ENCODE measurements at regions not wholly inside any gene's neighbourhood (a gene's known extent, or its start where the extent isn't known, plus 50 kb on each side); places are given as distances from the start of the nearest gene placed in this dataset.

- Mint-ChIP-seq H3K27me3 (ENCODE audit: unreplicated experiment) (peaks cover 7% of the 10 kb centered on the region), H3K36me3 (ENCODE audit: unreplicated experiment) (peaks cover 14% of the 10 kb centered on the region), H3K27ac (ENCODE audit: unreplicated experiment) (no peak overlapping the region), H3K4me3 (ENCODE audit: unreplicated experiment) (peak overlapping the region; percentile 41), H3K9me3 (ENCODE audit: unreplicated experiment) (peaks cover 6% of the 10 kb centered on the region), H3K4me1 (ENCODE audit: low read depth, unreplicated experiment) (peaks cover 52% of the 10 kb centered on the region)
- DNase-seq = no peak
- no peak for TF ChIP-seq CTCF (IDR thresholded peaks at IDR 0.05; ENCODE audit: partially characterized antibody, unreplicated experiment)
These were observed 302.7 kb upstream of the CHRNA7 start for GRCh38 chr15:31727612-31728011.

DNA sequence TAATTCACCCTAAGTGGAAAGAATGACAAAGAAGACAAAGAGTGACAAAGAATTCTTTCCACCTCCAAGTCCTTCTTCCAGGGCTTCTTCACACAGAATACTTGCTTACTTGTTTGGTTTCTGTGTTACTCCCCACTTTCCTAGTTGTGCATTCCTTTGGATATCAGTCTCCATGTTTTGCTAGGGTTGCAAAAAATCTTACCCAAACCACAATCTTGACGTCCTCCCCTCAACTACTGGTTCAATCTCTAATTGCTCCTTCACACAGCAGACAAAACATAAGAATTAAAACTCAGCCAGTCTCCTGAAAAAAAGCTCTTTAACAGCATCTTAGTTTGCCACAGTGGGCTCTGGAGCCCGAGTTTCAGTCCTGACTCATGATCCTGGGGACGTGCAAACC, 297.6 kb upstream of the CHRNA7 start:
- peak overlapping the region; percentile 70 for H3K4me3 Mint-ChIP-seq (ENCODE audit: unreplicated experiment)
- peak overlapping the region; percentile 95 for H3K27ac Mint-ChIP-seq (ENCODE audit: unreplicated experiment)
- DNase-seq = no peak

DNA sequence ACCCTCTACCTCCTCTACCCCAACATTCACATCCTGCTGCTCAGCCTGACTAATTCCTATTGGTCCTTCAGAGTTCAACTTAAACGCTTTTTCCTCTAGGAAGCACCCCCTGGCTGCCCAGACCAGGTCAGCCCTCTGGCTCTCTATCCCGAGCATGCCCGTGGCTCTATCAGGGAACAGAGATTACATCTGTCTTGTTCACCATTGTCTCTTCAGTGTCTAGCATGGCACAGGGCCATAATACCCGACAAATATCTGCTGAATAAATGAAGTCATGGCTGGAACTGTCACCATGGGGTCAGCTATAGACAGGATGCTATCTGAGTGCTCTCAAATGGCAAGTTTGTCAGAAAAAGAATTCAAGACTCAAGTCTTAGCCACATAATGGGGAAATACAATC, 296.9 kb upstream of the CHRNA7 start:
- Mint-ChIP-seq H3K27ac (ENCODE audit: unreplicated experiment) (peak overlapping the region; percentile 95), H3K27me3 (ENCODE audit: unreplicated experiment) (peaks cover 7% of the 10 kb centered on the region), H3K4me1 (ENCODE audit: low read depth, unreplicated experiment) (peaks cover 57% of the 10 kb centered on the region), H3K36me3 (ENCODE audit: unreplicated experiment) (peaks cover 14% of the 10 kb centered on the region), H3K9me3 (ENCODE audit: unreplicated experiment) (peaks cover 15% of the 10 kb centered on the region), H3K4me3 (ENCODE audit: unreplicated experiment) (peak overlapping the region; percentile 50)
- DNase-seq = no peak
- TF ChIP-seq CTCF (IDR thresholded peaks at IDR 0.05; ENCODE audit: partially characterized antibody, unreplicated experiment) = no peak

More for the DNA sequence above, 297.6 kb upstream of the CHRNA7 start:
- H3K36me3 Mint-ChIP-seq (ENCODE audit: unreplicated experiment) = peaks cover 21% of the 10 kb centered on the region
- H3K4me1 Mint-ChIP-seq (ENCODE audit: low read depth, unreplicated experiment) = peaks cover 57% of the 10 kb centered on the region
- peaks cover 15% of the 10 kb centered on the region for H3K9me3 Mint-ChIP-seq (ENCODE audit: unreplicated experiment)
- TF ChIP-seq CTCF (IDR thresholded peaks at IDR 0.05; ENCODE audit: partially characterized antibody, unreplicated experiment) = no peak
- peaks cover 11% of the 10 kb centered on the region for H3K27me3 Mint-ChIP-seq (ENCODE audit: unreplicated experiment)

DNA sequence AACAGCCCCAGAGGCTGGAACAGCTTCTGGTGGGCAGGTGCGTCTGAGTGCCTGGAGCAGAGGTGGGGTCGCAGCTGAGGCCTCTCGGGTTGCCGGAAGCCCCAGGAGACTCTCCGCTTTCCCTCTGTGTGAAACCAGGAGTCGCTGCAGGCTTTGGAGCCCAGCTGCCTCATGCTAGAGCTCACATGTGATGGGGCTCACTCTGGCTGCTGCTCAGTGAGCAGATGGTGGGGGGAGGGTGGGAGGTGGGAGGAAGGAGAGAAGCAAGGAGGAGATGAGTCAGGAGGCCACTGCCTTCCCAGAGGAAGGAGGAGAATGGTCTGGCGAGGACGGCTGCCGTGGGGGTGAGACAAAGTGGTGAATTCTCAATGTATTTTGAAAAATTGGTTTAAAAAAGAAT, 290.1 kb upstream of the CHRNA7 start:
- H3K27me3 Mint-ChIP-seq (ENCODE audit: unreplicated experiment) = peaks cover 13% of the 10 kb centered on the region
- H3K4me1 Mint-ChIP-seq (ENCODE audit: low read depth, unreplicated experiment) = peaks cover 37% of the 10 kb centered on the region
- no peak for TF ChIP-seq CTCF (IDR thresholded peaks at IDR 0.05; ENCODE audit: partially characterized antibody, unreplicated experiment)
- H3K27ac Mint-ChIP-seq (ENCODE audit: unreplicated experiment) = peak overlapping the region; percentile 100
- H3K9me3 Mint-ChIP-seq (ENCODE audit: unreplicated experiment) = peaks cover 15% of the 10 kb centered on the region
- peak overlapping the region; percentile 87 for H3K4me3 Mint-ChIP-seq (ENCODE audit: unreplicated experiment)
- DNase-seq = peak; percentile 92
- peaks cover 23% of the 10 kb centered on the region for H3K36me3 Mint-ChIP-seq (ENCODE audit: unreplicated experiment)

DNA sequence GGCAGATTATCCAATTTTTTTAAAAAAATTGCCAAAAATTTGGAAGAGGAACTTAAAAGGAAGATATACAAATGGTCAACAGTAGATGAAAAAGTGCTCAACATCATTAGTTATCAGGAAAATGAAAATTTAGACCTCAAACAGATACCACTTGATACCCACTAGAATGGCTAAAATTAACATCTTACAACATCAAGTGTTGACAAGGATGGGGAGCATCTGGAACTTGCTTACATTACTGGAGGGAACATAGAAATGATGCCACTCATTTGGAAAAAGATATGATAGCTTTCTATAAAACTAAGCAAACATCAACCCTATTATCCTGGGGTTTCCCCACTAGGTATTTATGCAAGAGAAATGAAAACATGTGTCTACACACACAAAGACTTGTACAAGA, 284.5 kb upstream of the CHRNA7 start:
- no peak for TF ChIP-seq CTCF (IDR thresholded peaks at IDR 0.05; ENCODE audit: partially characterized antibody, unreplicated experiment)
- peak overlapping the region; percentile 5 for H3K27ac Mint-ChIP-seq (ENCODE audit: unreplicated experiment)

More for the DNA sequence above, 284.5 kb upstream of the CHRNA7 start:
- H3K9me3 Mint-ChIP-seq (ENCODE audit: unreplicated experiment) = peaks cover 14% of the 10 kb centered on the region
- peaks cover 42% of the 10 kb centered on the region for H3K36me3 Mint-ChIP-seq (ENCODE audit: unreplicated experiment)
- H3K27me3 Mint-ChIP-seq (ENCODE audit: unreplicated experiment) = peaks cover 2% of the 10 kb centered on the region
- no peak for DNase-seq
- peaks cover 6% of the 10 kb centered on the region for H3K4me1 Mint-ChIP-seq (ENCODE audit: low read depth, unreplicated experiment)
- H3K4me3 Mint-ChIP-seq (ENCODE audit: unreplicated experiment) = no peak overlapping the region
